Stomach (tissue), 4 donors: ENCODE measurements at regions not wholly inside any gene's neighbourhood (a gene's known extent, or its start where the extent isn't known, plus 50 kb on each side); places are given as distances from the start of the nearest gene placed in this dataset.

Source experiments
- CTCF ChIP-seq, 7 experiments: fragments of 450-650 bp in 4 of 7; fragments of 200-600 bp in 3 of 7; sonication (generic) in 3 of 7; IDR thresholded peaks; one replicate each; pipeline ENCODE4 v1.5.1; 2016 to 2019; ENCODE audit warnings: antibody characterized with exemption in 7 of 7, control low read depth in 2 of 7, mild to moderate bottlenecking in 1 of 7
- EP300 ChIP-seq: sonication (generic); formaldehyde crosslinking; IDR thresholded peaks from one replicate; pipeline ENCODE4 v1.6.1; 2017; ENCODE audit warnings: antibody characterized with exemption
- POLR2AphosphoS5 ChIP-seq, 3 donors: sonication (generic); formaldehyde crosslinking; IDR thresholded peaks; one replicate each; pipeline ENCODE4 v1.6.1; 2016; ENCODE audit warnings: antibody characterized with exemption in 3 of 3

GRCh38 chr15:95887666-95888390, 442.7 kb upstream of the NR2F2 start:
- no peak for TF ChIP-seq CTCF (IDR thresholded peaks at IDR 0.05)
- no peak for TF ChIP-seq POLR2AphosphoS5 (IDR thresholded peaks at IDR 0.05)
- no peak for TF ChIP-seq EP300
